ENCODE measurements at regions not wholly inside any gene's neighbourhood (a gene's known extent, or its start where the extent isn't known, plus 50 kb on each side); places are given as distances from the start of the nearest gene placed in this dataset.

DNA sequence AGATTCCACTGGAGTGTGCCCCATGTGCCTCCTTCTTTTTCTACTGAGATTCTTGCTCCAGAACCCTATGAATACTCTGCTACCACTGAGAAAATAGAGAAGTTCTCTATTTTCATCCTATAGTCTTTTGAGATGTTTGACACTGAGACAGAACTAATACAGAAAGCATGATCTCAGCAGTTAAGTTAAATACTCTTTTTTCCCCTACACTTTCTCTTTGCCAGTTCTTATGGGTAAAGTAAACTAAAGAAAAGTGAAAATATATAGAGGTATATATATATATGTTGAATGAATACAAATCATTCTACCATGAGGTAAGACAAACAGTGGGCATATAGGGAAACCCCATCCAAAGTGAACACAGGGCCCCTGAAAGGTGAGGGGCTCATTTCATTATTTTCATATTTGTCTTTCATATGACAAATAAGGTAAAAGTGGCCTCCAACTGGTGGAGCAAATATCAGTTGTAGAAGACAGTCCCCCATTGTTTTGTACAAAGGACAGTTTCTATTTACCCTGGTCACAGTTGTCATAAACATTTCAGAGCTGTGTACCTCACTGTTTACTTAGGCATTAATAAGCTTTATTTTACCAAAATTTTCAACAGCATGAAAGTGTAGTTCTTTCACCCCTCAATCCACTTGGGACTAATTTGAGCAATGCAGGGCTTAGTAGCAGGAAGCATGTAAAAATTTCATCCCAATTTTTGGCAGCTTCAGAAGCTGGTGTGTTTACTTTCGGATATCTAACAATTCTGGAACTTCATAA is 188.3 kb upstream of the MARCKS start:
- TF ChIP-seq, protein P1, sequence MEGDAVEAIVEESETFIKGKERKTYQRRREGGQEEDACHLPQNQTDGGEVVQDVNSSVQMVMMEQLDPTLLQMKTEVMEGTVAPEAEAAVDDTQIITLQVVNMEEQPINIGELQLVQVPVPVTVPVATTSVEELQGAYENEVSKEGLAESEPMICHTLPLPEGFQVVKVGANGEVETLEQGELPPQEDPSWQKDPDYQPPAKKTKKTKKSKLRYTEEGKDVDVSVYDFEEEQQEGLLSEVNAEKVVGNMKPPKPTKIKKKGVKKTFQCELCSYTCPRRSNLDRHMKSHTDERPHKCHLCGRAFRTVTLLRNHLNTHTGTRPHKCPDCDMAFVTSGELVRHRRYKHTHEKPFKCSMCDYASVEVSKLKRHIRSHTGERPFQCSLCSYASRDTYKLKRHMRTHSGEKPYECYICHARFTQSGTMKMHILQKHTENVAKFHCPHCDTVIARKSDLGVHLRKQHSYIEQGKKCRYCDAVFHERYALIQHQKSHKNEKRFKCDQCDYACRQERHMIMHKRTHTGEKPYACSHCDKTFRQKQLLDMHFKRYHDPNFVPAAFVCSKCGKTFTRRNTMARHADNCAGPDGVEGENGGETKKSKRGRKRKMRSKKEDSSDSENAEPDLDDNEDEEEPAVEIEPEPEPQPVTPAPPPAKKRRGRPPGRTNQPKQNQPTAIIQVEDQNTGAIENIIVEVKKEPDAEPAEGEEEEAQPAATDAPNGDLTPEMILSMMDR (conservative IDR thresholded peaks at IDR 0.05): no peak
- H3K4me3 Mint-ChIP-seq: no peak overlapping the region
- no peaks in the 10 kb centered on the region for H3K36me3 Mint-ChIP-seq
- H3K4me1 Mint-ChIP-seq (ENCODE audit: unreplicated experiment): peaks cover 31% of the 10 kb centered on the region
- H3K9me3 Mint-ChIP-seq: no peaks in the 10 kb centered on the region
- H3K27me3 Mint-ChIP-seq: no peaks in the 10 kb centered on the region
- no peak for DNase-seq (ENCODE audit: extremely low spot score, unreplicated experiment)
- H3K27ac Mint-ChIP-seq: no peak overlapping the region

DNA sequence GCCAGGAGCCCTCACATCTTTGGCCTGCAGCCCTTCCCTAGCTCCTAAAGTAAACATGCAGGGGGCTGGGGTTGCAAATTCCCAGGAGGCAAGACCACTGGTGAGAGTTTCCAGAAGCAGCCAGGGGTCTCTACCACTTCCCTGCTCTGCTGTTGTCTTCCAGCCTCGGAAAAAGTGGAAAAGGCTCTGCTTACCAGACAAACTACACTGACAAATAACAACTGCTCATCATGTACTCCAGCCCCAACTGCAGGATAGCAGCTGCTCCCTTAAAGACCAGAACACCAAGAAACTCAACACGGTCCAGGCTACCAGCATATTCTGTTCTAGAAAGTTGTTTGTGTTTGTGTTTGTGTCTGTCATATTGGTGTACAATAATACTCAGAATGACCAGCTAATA is 187.5 kb upstream of the MARCKS start:
- no peaks in the 10 kb centered on the region for H3K27me3 Mint-ChIP-seq
- TF ChIP-seq, protein P1 (conservative IDR thresholded peaks at IDR 0.05): no peak
- DNase-seq (ENCODE audit: extremely low spot score, unreplicated experiment): no peak

DNA sequence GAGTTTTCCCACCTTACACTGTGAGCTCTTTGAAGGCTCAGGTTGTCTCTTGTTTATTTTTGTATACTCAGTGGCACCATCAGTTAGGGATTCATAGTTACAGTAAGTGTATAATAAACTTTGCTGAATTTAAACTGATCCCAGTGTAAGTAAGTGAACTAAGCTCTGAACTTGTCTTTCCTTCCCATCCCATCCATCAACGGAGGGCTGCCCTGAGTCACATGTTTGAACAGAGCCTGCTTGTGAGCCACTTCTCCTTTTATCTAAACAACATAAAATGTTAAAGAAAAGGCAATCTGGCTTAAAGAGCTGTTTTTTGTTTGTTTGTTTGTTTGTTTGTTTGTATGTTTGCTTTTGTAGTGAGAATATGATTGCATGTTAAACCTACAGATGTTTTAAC is 185.7 kb upstream of the MARCKS start:
- DNase-seq (ENCODE audit: extremely low spot score, unreplicated experiment): no peak
- H3K9me3 Mint-ChIP-seq: no peaks in the 10 kb centered on the region
- H3K27me3 Mint-ChIP-seq: no peaks in the 10 kb centered on the region
- no peak overlapping the region for H3K27ac Mint-ChIP-seq
- H3K4me3 Mint-ChIP-seq: no peak overlapping the region
- H3K4me1 Mint-ChIP-seq (ENCODE audit: unreplicated experiment): peaks cover 22% of the 10 kb centered on the region
- TF ChIP-seq, protein P1 (conservative IDR thresholded peaks at IDR 0.05): no peak
- H3K36me3 Mint-ChIP-seq: no peaks in the 10 kb centered on the region

More for the DNA sequence above, 187.5 kb upstream of the MARCKS start:
- H3K9me3 Mint-ChIP-seq: no peaks in the 10 kb centered on the region
- peaks cover 30% of the 10 kb centered on the region for H3K4me1 Mint-ChIP-seq (ENCODE audit: unreplicated experiment)
- H3K27ac Mint-ChIP-seq: no peak overlapping the region
- no peaks in the 10 kb centered on the region for H3K36me3 Mint-ChIP-seq
- H3K4me3 Mint-ChIP-seq: no peak overlapping the region

DNA sequence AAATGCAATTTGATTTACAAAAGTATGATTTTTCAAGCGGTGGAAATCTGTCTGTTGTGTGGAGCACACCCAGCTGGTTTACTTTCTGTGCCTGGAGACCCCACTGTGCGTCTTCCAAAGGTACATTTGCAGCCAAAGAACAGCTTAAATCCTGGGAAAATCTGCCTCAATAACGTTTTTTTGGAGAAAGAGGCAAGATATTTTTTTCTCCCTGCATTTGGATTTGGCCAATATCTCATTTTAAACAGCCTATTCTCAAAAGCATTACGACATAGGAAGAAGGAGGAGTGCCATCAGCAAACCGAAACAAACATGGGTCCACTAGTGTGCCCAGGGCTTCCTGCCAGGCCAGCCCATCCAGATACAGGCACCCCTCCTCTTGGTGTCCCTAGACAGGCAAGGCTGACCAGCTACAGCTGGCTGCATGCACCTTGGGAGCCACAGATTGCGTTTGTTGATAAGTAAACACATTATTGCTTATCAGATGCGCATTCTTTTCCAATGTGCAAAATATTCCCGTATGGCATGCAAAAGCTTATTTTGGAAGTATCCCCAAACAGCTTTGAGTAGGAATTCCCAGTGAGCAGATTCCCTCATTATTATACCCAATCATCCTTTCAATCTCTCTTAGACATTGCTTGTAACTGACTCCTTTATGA is 184.5 kb upstream of the MARCKS start:
- DNase-seq (ENCODE audit: extremely low spot score, unreplicated experiment): no peak
- TF ChIP-seq, protein P1 (conservative IDR thresholded peaks at IDR 0.05): no peak
- H3K4me1 Mint-ChIP-seq (ENCODE audit: unreplicated experiment): peaks cover 22% of the 10 kb centered on the region
- no peak overlapping the region for H3K4me3 Mint-ChIP-seq
- H3K27me3 Mint-ChIP-seq: no peaks in the 10 kb centered on the region
- no peak overlapping the region for H3K27ac Mint-ChIP-seq
- no peaks in the 10 kb centered on the region for H3K36me3 Mint-ChIP-seq
- no peaks in the 10 kb centered on the region for H3K9me3 Mint-ChIP-seq

DNA sequence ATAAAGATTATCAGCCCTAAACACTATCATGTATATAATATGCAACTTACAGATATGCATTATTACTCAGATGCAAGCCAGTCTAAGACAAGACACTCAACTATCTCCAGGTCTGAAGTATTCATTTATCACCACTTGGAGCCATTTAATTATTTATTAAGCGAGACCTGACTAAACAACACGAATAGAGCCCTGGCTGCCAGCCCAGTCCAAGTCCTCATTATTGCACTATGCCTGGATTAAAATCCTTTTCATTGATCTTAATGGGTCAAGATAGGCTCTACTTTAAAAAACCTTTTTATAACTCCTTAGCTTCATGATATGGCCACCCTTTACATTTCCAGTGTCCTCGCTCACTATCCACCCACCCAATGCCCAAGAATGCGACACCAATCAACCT is 183.1 kb upstream of the MARCKS start:
- Mint-ChIP-seq H3K36me3 (no peaks in the 10 kb centered on the region), H3K27me3 (no peaks in the 10 kb centered on the region), H3K27ac (no peak overlapping the region), H3K9me3 (peaks cover 2% of the 10 kb centered on the region), H3K4me3 (no peak overlapping the region), H3K4me1 (ENCODE audit: unreplicated experiment) (peaks cover 22% of the 10 kb centered on the region)
- TF ChIP-seq, protein P1 (conservative IDR thresholded peaks at IDR 0.05): no peak
- no peak for DNase-seq (ENCODE audit: extremely low spot score, unreplicated experiment)
